ENCODE measurements at regions not wholly inside any gene's neighbourhood (a gene's known extent, or its start where the extent isn't known, plus 50 kb on each side); places are given as distances from the start of the nearest gene placed in this dataset.

GRCh38 chrX:34218063-34218462, 85.9 kb upstream of the FAM47A start:
- H3K27me3 Mint-ChIP-seq (ENCODE audit: low read depth): no peaks in the 10 kb centered on the region
- ATAC-seq (no peak), DNase-seq (ENCODE audit: low spot score) (no peak)
- H3K4me3 Mint-ChIP-seq: no peak overlapping the region
- H3K36me3 Mint-ChIP-seq: peaks cover 6% of the 10 kb centered on the region; the same call in 1 of the 2 replicates
- H3K4me1 Mint-ChIP-seq: no peaks in the 10 kb centered on the region
- CTCF ChIA-PET: no interaction called here
- no peak overlapping the region for H3K27ac Mint-ChIP-seq
- TF ChIP-seq USF2 (CRISPR knock-in tag; IDR thresholded peaks at IDR 0.05): no peak
- TF ChIP-seq ELF4 (CRISPR knock-in tag; IDR thresholded peaks at IDR 0.05; ENCODE audit: low read depth): no peak
- H3K9me3 Mint-ChIP-seq: peaks cover 16% of the 10 kb centered on the region
- POLR2A ChIA-PET: no interaction called here

GRCh38 chrX:34197946-34198345, 65.8 kb upstream of the FAM47A start:
- ATAC-seq: no peak
- no peak for TF ChIP-seq FOXJ3 (CRISPR knock-in tag; IDR thresholded peaks at IDR 0.05; ENCODE audit: borderline replicate concordance)
- TF ChIP-seq KAT7 (CRISPR knock-in tag; IDR thresholded peaks at IDR 0.05; ENCODE audit: borderline replicate concordance): no peak
- no peak for TF ChIP-seq STAT6 (CRISPR knock-in tag; conservative IDR thresholded peaks at IDR 0.05; ENCODE audit: low read depth)
- TF ChIP-seq ERG (CRISPR knock-in tag; IDR thresholded peaks at IDR 0.05): no peak
- no peak for TF ChIP-seq ZNF423 (CRISPR knock-in tag; IDR thresholded peaks at IDR 0.05)
- no peak for TF ChIP-seq ZNF138 (CRISPR knock-in tag; conservative IDR thresholded peaks at IDR 0.05)
- no peak for TF ChIP-seq CTCF (IDR thresholded peaks at IDR 0.05)
- ChIA-PET CTCF (no interaction called here), POLR2A (no interaction called here)
- peaks cover 16% of the 10 kb centered on the region for H3K9me3 Mint-ChIP-seq
- no peaks in the 10 kb centered on the region for H3K36me3 Mint-ChIP-seq
- H3K27me3 Mint-ChIP-seq (ENCODE audit: low read depth): no peaks in the 10 kb centered on the region
- H3K4me1 Mint-ChIP-seq: no peaks in the 10 kb centered on the region
- no peak overlapping the region for H3K27ac Mint-ChIP-seq
- no peak for DNase-seq (ENCODE audit: low spot score)
- H3K4me3 Mint-ChIP-seq: no peak overlapping the region

Data from WTC11 (cell line).